Smooth muscle cell (in vitro differentiated cells): ENCODE measurements at regions not wholly inside any gene's neighbourhood (a gene's known extent, or its start where the extent isn't known, plus 50 kb on each side); places are given as distances from the start of the nearest gene placed in this dataset.

ENCODE experiments used
- DNase-seq: peaks from one replicate; lab custom pipeline; 2025; ENCODE audit not compliant: unreplicated experiment; lab: John Stamatoyannopoulos, UW
- H2AFZ ChIP-seq: fragments of 200-600 bp; sonication (generic); 2 replicates; pipeline ENCODE4 v1.6.0; 2016; ENCODE audit warnings: antibody characterized with exemption, low read depth, mild to moderate bottlenecking
- H3F3A ChIP-seq: fragments of 200-600 bp; sonication (generic); 2 replicates; pipeline ENCODE4 v1.6.0; 2017; ENCODE audit warnings: antibody characterized with exemption, low read depth
- H3K27ac ChIP-seq: fragments of 200-600 bp; sonication (generic); 2 replicates; pipeline ENCODE4 v1.5.1; 2016; ENCODE audit warnings: low read depth, mild to moderate bottlenecking
- H3K27me3 ChIP-seq: fragments of 200-600 bp; sonication (generic); 2 replicates; pipeline ENCODE4 v1.6.1; 2016; ENCODE audit warnings: low read depth, mild to moderate bottlenecking
- H3K36me3 ChIP-seq: fragments of 200-600 bp; sonication (generic); 2 replicates; pipeline ENCODE4 v1.5.1; 2016; ENCODE audit warnings: low read depth
- H3K4me1 ChIP-seq: fragments of 200-600 bp; sonication (generic); 2 replicates; pipeline ENCODE4 v1.5.1; 2016; ENCODE audit warnings: low read depth
- H3K4me2 ChIP-seq: fragments of 200-600 bp; sonication (generic); 2 replicates; pipeline ENCODE4 v1.6.0; 2016; ENCODE audit warnings: mild to moderate bottlenecking
- H3K4me3 ChIP-seq: fragments of 200-600 bp; sonication (generic); 2 replicates; pipeline ENCODE4 v1.5.1; 2016; ENCODE audit warnings: mild to moderate bottlenecking
- H3K79me2 ChIP-seq: fragments of 200-600 bp; sonication (generic); 2 replicates; pipeline ENCODE4 v1.6.0; 2016; ENCODE audit warnings: low read depth, mild to moderate bottlenecking
- H3K9ac ChIP-seq: fragments of 200-600 bp; sonication (generic); 2 replicates; pipeline ENCODE4 v1.6.0; 2016; ENCODE audit warnings: low read depth
- H3K9me3 ChIP-seq: fragments of 200-600 bp; sonication (generic); replicated peaks from 2 replicates; pipeline ENCODE4 v1.5.1; 2016; ENCODE audit warnings: low read depth
- H4K20me1 ChIP-seq: fragments of 200-600 bp; sonication (generic); 2 replicates; pipeline ENCODE4 v1.6.0; 2016; ENCODE audit warnings: low read depth
- CTCF ChIP-seq: fragments of 200-600 bp; sonication (generic); IDR thresholded peaks from 2 replicates; pipeline ENCODE4 v1.5.1; 2017; ENCODE audit warnings: borderline replicate concordance, mild to moderate bottlenecking, antibody characterized with exemption; ENCODE audit not compliant: insufficient read depth, poor library complexity, severe bottlenecking
- WGBS: methylation state at CpG from one replicate; pipeline ENCODE4 v1.1.7; 2016; ENCODE audit warnings: low lambda C conversion rate; 5-methylcytosine and 5-hydroxymethylcytosine counted together

- 87% methylated on average over 10 of the region's 10 CpGs for WGBS
- H3K36me3 ChIP-seq, result no peaks in the 10 kb centered on the region
- TF ChIP-seq CTCF, result no peak
Measured at GRCh38 chr13:32830336-32831031, 185.7 kb upstream of the KL start.

GRCh38 chr13:32837307-32837972 lies 178.8 kb upstream of the KL start:
- Histone ChIP-seq H2AFZ (no peak overlapping the region), H3K27me3 (no peaks in the 10 kb centered on the region), H3K4me3 (no peak overlapping the region), H3K4me1 (no peaks in the 10 kb centered on the region), H3K4me2 (no peak overlapping the region), H4K20me1 (no peaks in the 10 kb centered on the region), H3K79me2 (no peaks in the 10 kb centered on the region), H3K36me3 (no peaks in the 10 kb centered on the region), H3K27ac (no peak overlapping the region), H3K9ac (no peak overlapping the region), H3F3A (no peaks in the 10 kb centered on the region), H3K9me3 (no peaks in the 10 kb centered on the region)
- no peak for DNase-seq
- WGBS, result 83% methylated on average over 5 of the region's 5 CpGs
- TF ChIP-seq CTCF, result no peak

More at GRCh38 chr13:32830336-32831031, 185.7 kb upstream of the KL start:
- DNase-seq, result no peak
- Histone ChIP-seq H3K9ac (peak overlapping the region; percentile 39), H3F3A (peaks cover 4% of the 10 kb centered on the region), H4K20me1 (no peaks in the 10 kb centered on the region), H3K27ac (peak overlapping the region; percentile 91), H2AFZ (no peak overlapping the region), H3K4me2 (no peak overlapping the region), H3K4me3 (no peak overlapping the region), H3K27me3 (no peaks in the 10 kb centered on the region), H3K4me1 (peaks cover 12% of the 10 kb centered on the region), H3K9me3 (no peaks in the 10 kb centered on the region), H3K79me2 (no peaks in the 10 kb centered on the region)

- no peak for TF ChIP-seq CTCF
- no peaks in the 10 kb centered on the region for H3K79me2 ChIP-seq
- no peaks in the 10 kb centered on the region for H3F3A ChIP-seq
- no peak overlapping the region for H3K4me2 ChIP-seq
- WGBS, result 90% methylated on average over 18 of the region's 18 CpGs
- no peaks in the 10 kb centered on the region for H3K9me3 ChIP-seq
- no peak for DNase-seq
- H3K4me1 ChIP-seq, result no peaks in the 10 kb centered on the region
- H4K20me1 ChIP-seq, result no peaks in the 10 kb centered on the region
- no peaks in the 10 kb centered on the region for H3K27me3 ChIP-seq
- H3K4me3 ChIP-seq, result no peak overlapping the region
- peak overlapping the region; percentile 26 for H2AFZ ChIP-seq
- H3K27ac ChIP-seq, result no peak overlapping the region
- H3K36me3 ChIP-seq, result no peaks in the 10 kb centered on the region
- no peak overlapping the region for H3K9ac ChIP-seq
Measured at GRCh38 chr13:32837973-32838927, 178.0 kb upstream of the KL start.
